Osteoblast (primary cell): ENCODE measurements at regions not wholly inside any gene's neighbourhood (a gene's known extent, or its start where the extent isn't known, plus 50 kb on each side); places are given as distances from the start of the nearest gene placed in this dataset.
"Not testable (repeated sequence)": the region's sequence is repeated elsewhere in the genome, so short reads cannot be mapped to it uniquely, and the experiment has no call there.

Source experiments
- DNase-seq: peaks from one replicate; pipeline ENCODE4 v3.0.0; 2011; ENCODE audit warnings: low spot score, mixed read lengths; ENCODE audit not compliant: insufficient read length; ENCODE audit errors: missing footprints
- H2AFZ ChIP-seq: 2 replicates; pipeline ENCODE4 v1.6.0; 2011; ENCODE audit warnings: mild to moderate bottlenecking, low read length
- H3K27ac ChIP-seq: 2 replicates; pipeline ENCODE4 v1.5.1; 2011; ENCODE audit warnings: mild to moderate bottlenecking, low read depth, low read length, moderate library complexity
- H3K27me3 ChIP-seq: 2 replicates; pipeline ENCODE4 v1.6.0; 2012; ENCODE audit warnings: mild to moderate bottlenecking, control low read depth, inconsistent platforms, low read length, moderate library complexity; ENCODE audit not compliant: insufficient read depth
- H3K36me3 ChIP-seq: 2 replicates; pipeline ENCODE4 v1.5.1; 2011; ENCODE audit warnings: mild to moderate bottlenecking, low read length, control low read depth, moderate library complexity; ENCODE audit not compliant: insufficient read depth
- H3K4me1 ChIP-seq: 2 replicates; pipeline ENCODE4 v1.5.1; 2011; ENCODE audit warnings: mild to moderate bottlenecking, low read length, control low read depth, moderate library complexity; ENCODE audit not compliant: insufficient read depth
- H3K4me2 ChIP-seq: 2 replicates; pipeline ENCODE4 v1.6.0; 2011; ENCODE audit warnings: mild to moderate bottlenecking, low read length; ENCODE audit not compliant: insufficient read depth
- H3K4me3 ChIP-seq: fragments of 200-600 bp; sonication (generic); 3 replicates; pipeline ENCODE4 v1.5.1; 2012; ENCODE audit warnings: mild to moderate bottlenecking, low read length, inconsistent platforms; ENCODE audit not compliant: insufficient read depth
- H3K79me2 ChIP-seq: 2 replicates; pipeline ENCODE4 v1.6.0; 2012; ENCODE audit warnings: mild to moderate bottlenecking, low read length, control low read depth, inconsistent platforms; ENCODE audit not compliant: insufficient read depth
- H3K9me3 ChIP-seq: 2 replicates; pipeline ENCODE4 v1.5.1; 2011; ENCODE audit warnings: low read depth, low read length, control low read depth
- H4K20me1 ChIP-seq: 2 replicates; pipeline ENCODE4 v1.6.0; 2012; ENCODE audit warnings: mild to moderate bottlenecking, low read length, control low read depth; ENCODE audit not compliant: insufficient read depth
- TF ChIP-seq, protein P1 (sequence below): IDR thresholded peaks from 2 replicates; pipeline ENCODE4 v1.5.1; 2011; ENCODE audit warnings: mild to moderate bottlenecking, low read depth, low read length, moderate library complexity; ENCODE audit errors: extremely low read depth

DNA sequence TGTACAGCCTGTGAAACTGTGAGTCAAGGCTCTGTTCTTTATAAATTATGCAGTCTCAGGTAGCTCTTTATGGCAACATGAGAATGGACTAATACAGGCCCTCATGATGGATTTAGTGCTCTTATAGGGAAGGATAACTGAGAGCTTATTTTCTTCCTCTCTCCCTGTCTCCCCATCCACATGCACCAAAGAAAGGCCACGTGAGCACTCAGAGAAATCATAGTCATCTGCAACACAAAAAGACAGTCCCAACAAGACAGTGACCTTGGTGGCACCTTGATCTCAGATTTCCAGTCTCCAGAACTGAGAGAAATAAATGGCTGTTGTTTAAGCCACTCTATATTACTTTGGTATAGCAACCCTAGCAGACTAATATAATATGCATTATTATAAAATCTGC lies 2133.6 kb upstream of the ACO1 start:
- H3K4me2 ChIP-seq, result no peak overlapping the region
- H3K4me3 ChIP-seq, result no peak overlapping the region
- TF ChIP-seq, protein P1, sequence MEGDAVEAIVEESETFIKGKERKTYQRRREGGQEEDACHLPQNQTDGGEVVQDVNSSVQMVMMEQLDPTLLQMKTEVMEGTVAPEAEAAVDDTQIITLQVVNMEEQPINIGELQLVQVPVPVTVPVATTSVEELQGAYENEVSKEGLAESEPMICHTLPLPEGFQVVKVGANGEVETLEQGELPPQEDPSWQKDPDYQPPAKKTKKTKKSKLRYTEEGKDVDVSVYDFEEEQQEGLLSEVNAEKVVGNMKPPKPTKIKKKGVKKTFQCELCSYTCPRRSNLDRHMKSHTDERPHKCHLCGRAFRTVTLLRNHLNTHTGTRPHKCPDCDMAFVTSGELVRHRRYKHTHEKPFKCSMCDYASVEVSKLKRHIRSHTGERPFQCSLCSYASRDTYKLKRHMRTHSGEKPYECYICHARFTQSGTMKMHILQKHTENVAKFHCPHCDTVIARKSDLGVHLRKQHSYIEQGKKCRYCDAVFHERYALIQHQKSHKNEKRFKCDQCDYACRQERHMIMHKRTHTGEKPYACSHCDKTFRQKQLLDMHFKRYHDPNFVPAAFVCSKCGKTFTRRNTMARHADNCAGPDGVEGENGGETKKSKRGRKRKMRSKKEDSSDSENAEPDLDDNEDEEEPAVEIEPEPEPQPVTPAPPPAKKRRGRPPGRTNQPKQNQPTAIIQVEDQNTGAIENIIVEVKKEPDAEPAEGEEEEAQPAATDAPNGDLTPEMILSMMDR, result no peak
- no peaks in the 10 kb centered on the region for H3K4me1 ChIP-seq
- H4K20me1 ChIP-seq, result no peaks in the 10 kb centered on the region
- H3K79me2 ChIP-seq, result no peaks in the 10 kb centered on the region
- peaks cover 3% of the 10 kb centered on the region for H3K9me3 ChIP-seq
- no peaks in the 10 kb centered on the region for H3K27me3 ChIP-seq
- H3K27ac ChIP-seq, result no peak overlapping the region
- no peak overlapping the region for H2AFZ ChIP-seq
- DNase-seq, result no peak
- no peaks in the 10 kb centered on the region for H3K36me3 ChIP-seq

DNA sequence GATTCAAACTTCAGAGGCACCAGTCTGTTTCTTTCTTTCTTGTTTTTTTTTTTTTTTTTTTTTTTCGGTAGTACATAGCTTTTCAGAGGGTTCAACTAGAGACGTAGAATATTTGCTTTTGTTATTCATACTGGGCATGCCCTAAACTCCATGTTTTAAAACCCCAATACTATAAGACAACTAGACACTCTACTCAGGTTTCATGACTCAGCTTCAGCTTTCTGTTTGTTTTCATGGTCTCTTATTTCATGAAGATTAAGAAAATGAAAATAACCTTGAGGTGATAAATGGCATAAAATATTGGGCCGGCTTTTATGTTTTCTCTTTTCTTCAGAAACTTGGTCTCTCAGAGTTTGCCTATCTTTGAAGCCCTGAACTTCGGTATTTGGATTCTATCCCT lies 2126.3 kb upstream of the ACO1 start:
- no peak overlapping the region for H3K27ac ChIP-seq
- no peaks in the 10 kb centered on the region for H3K4me1 ChIP-seq
- peaks cover 2% of the 10 kb centered on the region for H3K9me3 ChIP-seq
- H3K27me3 ChIP-seq, result no peaks in the 10 kb centered on the region
- no peak overlapping the region for H3K4me2 ChIP-seq
- no peaks in the 10 kb centered on the region for H3K79me2 ChIP-seq
- TF ChIP-seq, protein P1, result no peak
- no peak overlapping the region for H2AFZ ChIP-seq
- no peaks in the 10 kb centered on the region for H4K20me1 ChIP-seq
- no peaks in the 10 kb centered on the region for H3K36me3 ChIP-seq
- no peak overlapping the region for H3K4me3 ChIP-seq
- no peak for DNase-seq

DNA sequence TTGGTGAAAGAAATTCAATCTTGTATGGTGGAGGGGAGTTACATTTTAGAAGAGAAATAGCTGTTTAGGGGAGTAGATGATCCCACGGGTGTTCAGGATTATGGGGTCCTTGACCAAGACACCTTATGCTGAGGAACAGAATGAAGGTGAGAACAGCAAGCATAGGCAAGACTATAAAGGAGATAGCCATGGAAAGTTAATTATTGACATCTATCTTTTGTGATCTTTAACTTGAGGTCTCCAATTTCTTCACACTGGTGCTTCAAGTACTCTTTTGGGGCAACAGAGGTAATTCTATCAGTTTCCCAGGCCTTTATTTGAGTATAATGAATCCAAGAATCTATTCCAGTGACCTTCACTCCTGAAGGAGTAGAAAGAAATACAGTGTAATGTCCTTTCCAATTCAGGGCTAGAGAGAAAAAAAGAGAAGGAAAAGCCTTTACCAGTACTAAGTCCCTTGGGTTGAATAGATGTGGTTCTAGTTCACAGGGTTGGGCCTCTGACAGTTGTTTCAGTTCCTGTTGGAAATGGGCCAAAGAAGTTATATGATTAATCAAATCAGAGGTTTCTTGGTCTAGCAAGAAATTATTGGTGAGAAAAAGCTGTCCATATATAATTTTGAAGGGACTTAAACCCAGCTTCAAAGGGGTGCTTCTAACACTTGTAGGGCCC lies 2104.1 kb upstream of the ACO1 start:
- Histone ChIP-seq H3K79me2 (no peaks in the 10 kb centered on the region), H3K27ac (no peak overlapping the region), H3K36me3 (no peaks in the 10 kb centered on the region), H3K4me3 (no peak overlapping the region), H4K20me1 (no peaks in the 10 kb centered on the region), H3K4me2 (no peak overlapping the region), H3K27me3 (no peaks in the 10 kb centered on the region), H3K4me1 (no peaks in the 10 kb centered on the region), H2AFZ (no peak overlapping the region), H3K9me3 (no peaks in the 10 kb centered on the region)
- TF ChIP-seq, protein P1, result no peak
- DNase-seq, result no peak

DNA sequence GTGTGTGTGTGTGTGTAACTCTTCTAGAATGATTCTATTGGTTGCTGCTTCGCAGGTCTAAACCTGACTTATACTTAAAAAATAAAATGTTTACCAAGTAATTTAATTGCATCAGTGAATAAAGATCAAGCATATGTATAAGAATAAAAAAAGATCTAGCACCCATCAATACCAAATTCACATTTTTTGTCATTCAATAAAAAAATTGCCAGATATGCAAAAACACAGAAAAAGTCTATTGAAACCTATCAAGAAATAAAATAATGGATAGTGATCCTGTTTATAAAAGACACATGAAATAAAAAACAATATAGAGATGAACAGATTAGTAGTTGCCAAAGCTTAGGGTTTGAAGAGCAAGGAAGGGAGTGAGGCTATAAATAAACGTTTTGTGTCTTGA lies 2095.0 kb upstream of the ACO1 start:
- Histone ChIP-seq H3K79me2 (no peaks in the 10 kb centered on the region), H3K4me2 (no peak overlapping the region), H3K4me1 (no peaks in the 10 kb centered on the region), H2AFZ (no peak overlapping the region), H3K36me3 (no peaks in the 10 kb centered on the region), H3K4me3 (no peak overlapping the region), H3K27me3 (no peaks in the 10 kb centered on the region), H3K9me3 (peaks cover 1% of the 10 kb centered on the region), H4K20me1 (no peaks in the 10 kb centered on the region), H3K27ac (no peak overlapping the region)
- TF ChIP-seq, protein P1, result no peak
- DNase-seq, result no peak

DNA sequence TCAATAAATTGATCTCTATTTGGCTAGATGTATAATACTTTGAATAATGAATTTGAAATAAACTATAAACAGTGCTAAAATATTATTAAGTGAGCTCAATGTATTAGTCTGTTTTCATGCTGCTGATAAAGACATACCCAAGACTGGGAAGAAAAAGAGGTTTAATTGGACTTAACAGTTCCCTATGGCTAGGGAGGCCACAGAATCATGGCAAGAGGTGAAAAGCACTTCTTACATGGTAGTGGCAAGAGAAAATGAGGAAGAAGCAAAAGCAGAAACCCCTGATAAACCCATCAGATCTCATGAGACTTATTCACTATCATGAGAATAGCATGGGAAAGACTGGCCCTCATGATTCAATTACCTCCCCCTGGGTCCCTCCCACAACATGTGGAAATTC lies 2092.4 kb upstream of the ACO1 start:
- H3K9me3 ChIP-seq, H3K79me2 ChIP-seq, H3K27me3 ChIP-seq, H3K4me1 ChIP-seq, H3K27ac ChIP-seq, DNase-seq, H4K20me1 ChIP-seq, H3K36me3 ChIP-seq, H2AFZ ChIP-seq, H3K4me2 ChIP-seq, H3K4me3 ChIP-seq: not testable (repeated sequence)
